Activated CD4-positive, alpha-beta T cell treated with anti-CD3 and anti-CD28 coated beads, Interleukin-2, amount 10 ng/mL, durations not matched to agents 7 days and 5 days (primary cell): ENCODE measurements at regions not wholly inside any gene's neighbourhood (a gene's known extent, or its start where the extent isn't known, plus 50 kb on each side); places are given as distances from the start of the nearest gene placed in this dataset.
"Not testable (repeated sequence)": the region's sequence is repeated elsewhere in the genome, so short reads cannot be mapped to it uniquely, and the experiment has no call there.

Source experiments
- CTCF ChIA-PET: fragments of 350-600 bp; sonication (Branson Sonifier 250); formaldehyde crosslinking; loops from one replicate; lab custom pipeline; 2021; ENCODE audit warnings: antibody characterized with exemption; lab: Charles Lee
- POLR2A ChIA-PET: fragments of 350-600 bp; sonication (Branson Sonifier 250); formaldehyde crosslinking; loops from one replicate; lab custom pipeline; 2021; ENCODE audit warnings: antibody characterized with exemption; lab: Charles Lee
- DNase-seq: peaks from one replicate; pipeline ENCODE4 v3.0.0-alpha.2; 2020
- H3K27ac Mint-ChIP-seq: one replicate; pipeline ENCODE4 v1.8.0; 2021; ENCODE audit warnings: mild to moderate bottlenecking, moderate library complexity, mixed read lengths
- H3K27me3 Mint-ChIP-seq: one replicate; pipeline ENCODE4 v1.8.0; 2021; ENCODE audit warnings: mixed read lengths
- H3K36me3 Mint-ChIP-seq: one replicate; pipeline ENCODE4 v1.8.0; 2021; ENCODE audit warnings: low read depth, mixed read lengths
- H3K4me1 Mint-ChIP-seq: one replicate; pipeline ENCODE4 v1.8.0; 2021; ENCODE audit warnings: mixed read lengths
- H3K4me3 Mint-ChIP-seq: one replicate; pipeline ENCODE4 v1.8.0; 2021; ENCODE audit warnings: mild to moderate bottlenecking, moderate library complexity, mixed read lengths
- H3K9me3 Mint-ChIP-seq: one replicate; pipeline ENCODE4 v1.8.0; 2021; ENCODE audit warnings: mixed read lengths

DNA sequence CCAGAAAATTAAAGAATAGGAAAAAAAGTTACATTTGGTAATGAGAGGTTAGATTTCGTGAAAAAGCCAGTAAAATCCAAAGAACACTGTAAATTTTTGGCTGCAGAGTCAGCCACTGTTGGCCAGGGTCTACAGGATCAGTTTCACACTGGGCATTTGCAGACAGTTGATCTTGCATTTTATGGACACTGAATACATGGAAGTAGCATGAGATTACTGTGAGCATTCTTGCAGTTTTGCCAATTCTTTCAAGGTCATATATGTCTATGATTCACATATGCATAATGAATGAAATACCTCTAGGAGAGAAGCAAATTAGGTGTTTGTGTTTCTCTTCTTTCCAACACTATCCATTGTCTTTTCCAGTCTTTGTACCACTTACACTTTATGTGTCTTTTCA is 200.8 kb upstream of the DPYD start:
- no peaks in the 10 kb centered on the region for H3K4me1 Mint-ChIP-seq
- ChIA-PET POLR2A (no interaction called here), CTCF (no interaction called here)
- H3K9me3 Mint-ChIP-seq = no peaks in the 10 kb centered on the region
- no peak for DNase-seq
- no peaks in the 10 kb centered on the region for H3K36me3 Mint-ChIP-seq
- no peak overlapping the region for H3K4me3 Mint-ChIP-seq
- no peak overlapping the region for H3K27ac Mint-ChIP-seq
- H3K27me3 Mint-ChIP-seq = no peaks in the 10 kb centered on the region

DNA sequence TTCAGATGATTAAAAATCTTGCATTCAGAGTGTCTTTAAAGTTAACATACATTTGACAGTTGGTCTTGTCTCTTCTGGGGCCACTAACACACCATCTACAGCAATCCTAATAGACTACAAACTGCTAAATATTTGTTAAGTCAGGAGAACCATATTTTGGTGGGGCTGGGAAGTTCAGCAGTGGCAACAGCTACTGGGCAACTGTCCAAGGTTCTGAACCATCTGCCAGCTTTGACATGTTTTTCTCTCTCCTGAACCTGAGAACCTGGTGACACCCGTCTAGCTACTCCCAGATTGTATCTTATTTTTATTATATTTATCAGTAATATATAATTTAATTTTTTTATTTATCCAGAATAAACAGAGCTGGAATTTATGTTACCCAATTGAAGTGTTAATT is 199.0 kb upstream of the DPYD start:
- Mint-ChIP-seq H3K4me1 (no peaks in the 10 kb centered on the region), H3K36me3 (no peaks in the 10 kb centered on the region), H3K27ac (no peak overlapping the region), H3K4me3 (no peak overlapping the region), H3K9me3 (no peaks in the 10 kb centered on the region), H3K27me3 (no peaks in the 10 kb centered on the region)
- ChIA-PET CTCF (no interaction called here), POLR2A (no interaction called here)
- no peak for DNase-seq

DNA sequence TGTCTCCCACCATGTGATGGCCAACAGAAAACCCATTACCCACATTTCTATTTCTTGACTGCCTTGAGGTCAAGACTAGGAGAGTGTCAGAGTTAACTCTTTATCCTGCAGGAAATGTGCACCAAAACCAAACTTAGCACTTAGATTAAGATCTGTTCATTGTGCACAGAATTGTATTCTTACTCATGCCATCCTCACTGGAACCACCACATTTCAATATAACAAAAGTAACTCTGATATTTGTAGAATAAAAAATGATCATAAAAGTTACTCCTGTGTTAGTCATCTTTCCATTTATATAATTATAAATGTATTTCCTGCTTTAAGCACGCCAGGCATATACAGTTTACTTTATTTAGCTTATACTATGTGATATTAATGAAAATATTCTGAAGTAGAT is 193.0 kb upstream of the DPYD start:
- Mint-ChIP-seq H3K27ac (no peak overlapping the region), H3K4me1 (no peaks in the 10 kb centered on the region), H3K36me3 (no peaks in the 10 kb centered on the region), H3K9me3 (no peaks in the 10 kb centered on the region), H3K27me3 (no peaks in the 10 kb centered on the region), H3K4me3 (no peak overlapping the region)
- POLR2A ChIA-PET = no interaction called here
- CTCF ChIA-PET = no interaction called here
- DNase-seq = no peak

DNA sequence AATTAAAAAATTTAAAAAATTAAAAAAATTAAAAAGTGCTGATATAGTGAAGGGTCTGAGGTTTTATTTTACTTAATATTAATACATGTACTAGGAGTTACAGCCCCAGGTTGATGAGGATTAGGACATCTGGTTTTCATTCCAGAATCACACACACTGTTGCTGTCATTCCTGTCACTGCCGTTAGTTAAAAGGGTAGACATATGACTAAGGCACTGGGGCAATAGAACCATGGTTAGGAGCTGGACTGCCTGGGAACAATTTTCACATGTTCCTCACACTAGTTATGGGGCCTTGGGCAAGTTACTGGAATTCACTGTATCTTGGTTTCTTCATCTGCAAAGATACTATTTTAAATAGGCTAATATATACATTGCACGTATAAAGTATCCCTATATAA is 191.8 kb upstream of the DPYD start:
- Mint-ChIP-seq H3K4me3 (no peak overlapping the region), H3K4me1 (no peaks in the 10 kb centered on the region), H3K36me3 (no peaks in the 10 kb centered on the region), H3K27me3 (no peaks in the 10 kb centered on the region), H3K9me3 (peaks cover 9% of the 10 kb centered on the region), H3K27ac (no peak overlapping the region)
- ChIA-PET POLR2A (no interaction called here), CTCF (no interaction called here)
- no peak for DNase-seq

DNA sequence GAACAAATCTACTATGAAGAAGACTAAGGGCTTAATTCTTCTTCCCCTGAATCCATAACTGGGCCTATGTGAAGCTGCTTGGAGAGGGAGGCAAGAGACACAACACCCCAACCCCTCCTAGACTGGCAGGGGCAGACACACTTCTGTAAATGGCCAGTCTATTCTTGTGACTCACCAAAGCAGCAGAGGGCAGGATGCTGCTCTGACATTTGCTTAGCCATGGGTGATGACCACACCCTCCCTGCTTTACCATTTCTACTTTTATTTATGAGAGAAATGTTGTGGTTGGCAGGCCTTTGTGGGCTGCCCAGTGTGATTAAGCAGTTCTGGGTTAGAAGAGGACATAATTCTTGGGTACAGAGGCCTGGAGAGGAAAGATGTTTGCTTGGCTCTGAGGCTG is 189.8 kb upstream of the DPYD start:
- Mint-ChIP-seq H3K4me3 (no peak overlapping the region), H3K27me3 (no peaks in the 10 kb centered on the region), H3K36me3 (no peaks in the 10 kb centered on the region), H3K27ac (no peak overlapping the region), H3K9me3 (peaks cover 19% of the 10 kb centered on the region), H3K4me1 (no peaks in the 10 kb centered on the region)
- POLR2A ChIA-PET = no interaction called here
- CTCF ChIA-PET = no interaction called here
- no peak for DNase-seq

DNA sequence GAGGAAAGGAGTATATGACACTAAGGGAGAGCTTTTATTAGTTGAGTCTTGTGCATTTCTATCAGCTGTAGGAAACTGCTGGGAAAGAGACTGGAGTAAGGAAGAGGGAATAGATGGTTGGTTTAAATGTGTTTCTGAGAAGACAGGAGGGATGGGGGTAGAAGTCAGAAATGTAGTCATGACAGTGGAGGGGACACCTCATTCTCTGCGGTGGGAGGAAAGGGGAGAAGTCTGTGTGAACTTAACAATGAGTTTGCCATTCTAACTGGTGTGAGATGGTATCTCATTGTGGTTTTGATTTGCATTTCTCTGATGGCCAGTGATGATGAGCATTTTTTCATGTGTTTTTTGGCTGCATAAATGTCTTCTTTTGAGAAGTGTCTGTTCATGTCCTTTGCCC is 187.5 kb upstream of the DPYD start:
- peaks cover 19% of the 10 kb centered on the region for H3K9me3 Mint-ChIP-seq
- POLR2A ChIA-PET, H3K27me3 Mint-ChIP-seq, H3K4me1 Mint-ChIP-seq, H3K4me3 Mint-ChIP-seq, DNase-seq, H3K27ac Mint-ChIP-seq, CTCF ChIA-PET, H3K36me3 Mint-ChIP-seq: not testable (repeated sequence)

DNA sequence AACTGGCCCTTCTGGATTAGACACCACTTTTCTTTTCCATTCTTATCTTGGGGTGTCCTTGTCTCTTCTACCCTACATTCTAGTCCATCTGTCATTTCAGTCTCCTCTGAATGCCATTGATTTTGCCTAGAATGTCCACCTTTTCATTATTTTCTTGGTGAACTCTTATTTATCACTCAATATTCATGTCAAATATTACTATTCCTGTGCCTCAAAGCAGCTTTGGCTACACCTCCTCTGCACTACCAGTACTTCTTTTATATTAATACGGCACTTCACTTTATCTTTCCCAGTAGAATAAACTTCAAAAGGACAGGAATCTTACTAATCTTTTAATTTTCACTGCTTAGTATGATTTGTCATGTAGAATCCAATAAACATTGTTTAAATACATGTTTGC is 186.4 kb upstream of the DPYD start:
- ChIA-PET CTCF (no interaction called here), POLR2A (no interaction called here)

DNA sequence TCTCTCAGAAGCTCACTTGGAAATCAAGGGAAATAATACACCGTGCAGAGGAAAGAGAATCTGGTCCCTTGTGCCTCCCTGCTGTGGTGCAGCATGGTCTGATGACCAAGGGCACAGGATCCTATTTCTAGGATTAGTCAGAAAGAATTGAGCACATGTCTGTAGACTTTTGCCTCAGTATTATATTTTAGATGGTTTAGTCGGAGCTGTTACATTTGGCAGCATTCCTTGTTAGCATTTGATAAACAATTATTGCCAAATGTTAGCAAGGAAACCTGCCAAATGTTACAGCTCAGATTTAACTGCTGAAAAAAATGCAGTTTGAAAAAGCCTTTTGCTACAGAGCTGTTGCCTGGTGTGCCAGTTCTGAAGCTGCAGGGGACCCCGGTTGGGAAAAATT is 183.5 kb upstream of the DPYD start:
- Mint-ChIP-seq H3K36me3 (no peaks in the 10 kb centered on the region), H3K4me1 (no peaks in the 10 kb centered on the region), H3K9me3 (peaks cover 19% of the 10 kb centered on the region), H3K4me3 (no peak overlapping the region), H3K27me3 (peaks cover 2% of the 10 kb centered on the region), H3K27ac (no peak overlapping the region)
- POLR2A ChIA-PET = no interaction called here
- CTCF ChIA-PET = interaction anchor here (1.1 kb wide), 1 partner anchor 364 kb away, joined by 4 read pairs; no protein-coding TSS in a partner anchor
- DNase-seq = no peak

More for the DNA sequence above, 186.4 kb upstream of the DPYD start:
- Mint-ChIP-seq H3K36me3 (no peaks in the 10 kb centered on the region), H3K9me3 (peaks cover 19% of the 10 kb centered on the region), H3K27ac (no peak overlapping the region), H3K27me3 (peaks cover 2% of the 10 kb centered on the region), H3K4me1 (no peaks in the 10 kb centered on the region), H3K4me3 (no peak overlapping the region)
- no peak for DNase-seq

DNA sequence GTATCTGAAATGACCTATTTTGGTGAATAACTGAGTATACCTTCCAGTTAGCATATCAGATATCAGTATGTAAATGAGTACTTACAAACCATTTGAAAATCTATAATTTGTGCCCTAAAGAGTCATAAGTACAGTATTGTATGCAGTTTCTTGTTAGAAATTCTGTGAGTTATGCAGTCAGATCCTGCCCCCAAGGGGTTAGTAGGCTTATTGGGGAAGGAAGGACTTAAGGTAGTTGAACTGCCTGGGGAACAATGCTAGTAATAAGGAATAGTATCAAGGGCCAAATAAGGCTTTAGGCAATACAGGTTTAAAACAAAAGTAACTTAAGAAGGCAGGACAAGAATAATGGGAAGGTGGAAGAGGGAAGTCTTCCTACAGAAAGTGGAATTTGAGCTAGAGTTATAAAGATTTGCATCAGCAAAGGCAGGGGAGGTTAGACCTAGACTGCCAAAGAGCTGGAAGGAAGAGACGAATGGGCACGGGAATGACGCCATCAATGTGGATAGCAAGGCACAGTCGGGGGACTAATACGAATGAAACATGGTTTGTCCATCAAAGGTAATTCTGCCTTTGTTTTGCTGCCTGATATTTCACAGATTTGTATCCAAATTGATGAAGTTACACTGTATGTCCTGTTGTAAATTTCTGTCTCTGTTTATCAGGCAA is 182.9 kb upstream of the DPYD start:
- no peak overlapping the region for H3K4me3 Mint-ChIP-seq
- H3K4me1 Mint-ChIP-seq = no peaks in the 10 kb centered on the region
- peaks cover 2% of the 10 kb centered on the region for H3K27me3 Mint-ChIP-seq
- POLR2A ChIA-PET = no interaction called here
- H3K36me3 Mint-ChIP-seq = no peaks in the 10 kb centered on the region
- H3K9me3 Mint-ChIP-seq = peaks cover 19% of the 10 kb centered on the region
- CTCF ChIA-PET = interaction anchor here (1.1 kb wide), 1 partner anchor 364 kb away, joined by 4 read pairs; no protein-coding TSS in a partner anchor
- no peak overlapping the region for H3K27ac Mint-ChIP-seq
- no peak for DNase-seq

DNA sequence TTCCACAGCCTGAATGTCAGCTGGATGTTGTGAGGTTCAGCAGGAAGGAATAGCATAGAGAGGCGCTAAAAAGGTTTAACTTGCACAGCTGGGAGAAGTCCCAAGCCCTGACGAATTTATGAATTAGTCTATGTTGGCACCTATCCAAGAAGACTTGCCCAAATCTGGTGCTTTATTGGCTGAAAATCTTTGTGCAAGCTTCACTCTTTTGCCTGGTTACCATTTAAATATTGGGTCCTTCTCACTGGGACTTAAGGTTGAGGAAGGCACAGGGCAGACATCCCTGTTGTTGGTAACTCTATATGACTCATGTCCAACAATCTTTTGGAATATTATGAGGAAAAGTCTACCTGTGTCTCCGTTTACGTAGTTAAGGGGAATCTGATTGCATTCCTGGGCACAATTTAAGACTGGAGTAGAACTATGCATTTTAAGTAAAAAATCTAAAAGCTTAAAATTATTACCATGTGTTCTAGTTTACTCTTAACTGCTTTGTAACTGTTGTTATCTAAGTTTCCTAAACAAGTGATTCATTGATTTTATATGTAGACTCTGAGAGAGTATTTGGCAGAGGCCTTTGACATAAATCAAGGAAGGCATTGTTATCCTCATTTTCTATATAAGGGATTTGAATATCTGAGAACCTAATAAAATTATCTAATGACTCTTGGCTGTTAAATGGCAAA is 181.7 kb upstream of the DPYD start:
- no peaks in the 10 kb centered on the region for H3K4me1 Mint-ChIP-seq
- H3K4me3 Mint-ChIP-seq = no peak overlapping the region
- H3K36me3 Mint-ChIP-seq = no peaks in the 10 kb centered on the region
- peaks cover 2% of the 10 kb centered on the region for H3K27me3 Mint-ChIP-seq
- POLR2A ChIA-PET = no interaction called here
- H3K9me3 Mint-ChIP-seq = peaks cover 9% of the 10 kb centered on the region
- no peak overlapping the region for H3K27ac Mint-ChIP-seq
- CTCF ChIA-PET = no interaction called here
- DNase-seq = no peak

DNA sequence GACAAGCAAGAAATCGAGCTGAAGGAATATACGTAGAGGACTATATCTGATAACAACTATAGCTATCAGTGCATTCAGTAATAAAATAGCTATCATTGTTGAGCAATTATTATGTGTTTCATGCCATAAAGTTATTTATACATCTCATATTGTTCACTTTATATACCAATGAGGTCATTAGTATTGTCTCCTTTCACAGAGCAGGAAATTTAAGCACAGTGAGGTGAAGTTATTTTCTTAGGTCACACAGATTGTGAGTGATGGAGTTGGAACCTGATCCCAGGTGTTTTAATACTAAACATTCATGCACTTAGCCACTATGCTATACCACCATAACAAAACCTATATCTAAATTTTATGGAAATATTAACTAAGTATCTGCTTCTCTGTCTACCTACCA is 180.5 kb upstream of the DPYD start:
- Mint-ChIP-seq H3K4me3 (no peak overlapping the region), H3K27me3 (peaks cover 2% of the 10 kb centered on the region), H3K27ac (no peak overlapping the region), H3K9me3 (peaks cover 2% of the 10 kb centered on the region), H3K4me1 (no peaks in the 10 kb centered on the region), H3K36me3 (no peaks in the 10 kb centered on the region)
- CTCF ChIA-PET = no interaction called here
- POLR2A ChIA-PET = no interaction called here
- no peak for DNase-seq

DNA sequence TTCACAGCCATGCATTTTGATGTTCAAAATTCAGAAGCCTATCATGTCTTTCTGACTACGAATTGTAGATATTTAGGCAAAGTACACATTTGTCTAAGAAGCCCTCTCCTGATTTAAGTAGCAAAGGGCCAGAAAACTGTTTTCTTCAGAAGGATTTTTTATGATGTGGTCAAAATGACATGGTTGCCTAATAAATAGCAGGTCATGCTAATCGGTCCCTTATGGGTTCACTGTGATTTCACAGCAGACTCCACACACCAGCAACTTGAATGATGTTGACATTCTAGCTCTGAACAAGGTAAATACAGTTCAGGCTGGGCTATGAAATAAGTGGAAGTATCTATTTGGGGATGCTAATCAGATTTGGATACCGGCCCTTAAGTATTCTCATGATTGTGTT is 178.7 kb upstream of the DPYD start:
- ChIA-PET POLR2A (no interaction called here), CTCF (no interaction called here)
- no peak overlapping the region for H3K4me3 Mint-ChIP-seq
- H3K27me3 Mint-ChIP-seq = no peaks in the 10 kb centered on the region
- DNase-seq = no peak
- no peaks in the 10 kb centered on the region for H3K4me1 Mint-ChIP-seq
- H3K36me3 Mint-ChIP-seq = no peaks in the 10 kb centered on the region
- no peak overlapping the region for H3K27ac Mint-ChIP-seq
- H3K9me3 Mint-ChIP-seq = no peaks in the 10 kb centered on the region

DNA sequence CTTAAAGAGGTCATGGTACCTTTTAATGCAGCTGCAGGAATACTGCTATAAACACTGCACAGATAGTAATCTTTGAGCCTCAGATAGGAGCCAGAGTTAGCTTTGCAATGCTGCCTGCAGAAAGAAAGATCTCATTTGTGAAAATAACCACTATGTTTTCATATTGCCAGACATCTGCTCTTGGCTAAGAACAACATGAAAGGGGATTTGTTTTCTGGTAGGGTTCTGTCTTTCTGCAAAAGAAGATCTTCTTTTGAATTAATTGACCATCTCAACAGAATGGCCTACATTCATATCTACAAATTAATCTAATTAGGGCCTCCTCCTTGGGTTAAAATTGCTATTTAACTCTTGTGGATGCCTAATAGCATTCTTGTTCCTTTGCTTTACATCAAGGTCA is 177.6 kb upstream of the DPYD start:
- H3K4me3 Mint-ChIP-seq = no peak overlapping the region
- no peaks in the 10 kb centered on the region for H3K4me1 Mint-ChIP-seq
- H3K36me3 Mint-ChIP-seq = no peaks in the 10 kb centered on the region
- ChIA-PET POLR2A (no interaction called here), CTCF (no interaction called here)
- no peak for DNase-seq
- no peaks in the 10 kb centered on the region for H3K9me3 Mint-ChIP-seq
- no peak overlapping the region for H3K27ac Mint-ChIP-seq
- no peaks in the 10 kb centered on the region for H3K27me3 Mint-ChIP-seq

DNA sequence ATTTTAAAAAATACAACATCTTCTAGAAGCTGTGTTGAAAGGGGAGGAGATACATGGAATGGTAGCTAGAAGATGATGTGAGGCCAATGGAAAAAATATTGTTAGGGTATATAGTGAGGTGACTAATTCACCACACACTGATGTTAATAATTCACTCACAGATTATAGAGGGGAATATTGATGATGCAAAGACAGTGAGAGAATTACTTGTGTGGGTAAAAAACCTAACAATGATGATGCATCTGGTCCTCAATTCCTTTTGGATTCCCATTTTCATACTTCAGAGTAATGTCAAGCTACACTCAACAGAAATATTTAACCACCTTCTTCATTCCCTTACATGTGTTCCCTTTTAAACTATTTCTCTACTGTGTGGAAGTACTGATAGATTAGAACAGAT is 169.5 kb upstream of the DPYD start:
- no peaks in the 10 kb centered on the region for H3K9me3 Mint-ChIP-seq
- no peaks in the 10 kb centered on the region for H3K36me3 Mint-ChIP-seq
- H3K27ac Mint-ChIP-seq = no peak overlapping the region
- H3K4me1 Mint-ChIP-seq = no peaks in the 10 kb centered on the region
- POLR2A ChIA-PET = no interaction called here
- no peak overlapping the region for H3K4me3 Mint-ChIP-seq
- DNase-seq = no peak
- CTCF ChIA-PET = interaction anchor here (0.7 to 1.2 kb wide), 3 partner anchors 11 to 162 kb away, joined by 3 to 6 read pairs (median 5); no protein-coding TSS in a partner anchor
- H3K27me3 Mint-ChIP-seq = no peaks in the 10 kb centered on the region
